A549 (cell line): ENCODE measurements at regions not wholly inside any gene's neighbourhood (a gene's known extent, or its start where the extent isn't known, plus 50 kb on each side); places are given as distances from the start of the nearest gene placed in this dataset.

ENCODE experiments used
- KDM1A ChIP-seq: fragments of 200-600 bp; sonication (generic); IDR thresholded peaks from 2 replicates; pipeline ENCODE4 v1.6.1; 2016; ENCODE audit warnings: low read depth, mild to moderate bottlenecking
- PHF8 ChIP-seq: fragments of 200-600 bp; sonication (generic); IDR thresholded peaks from 2 replicates; pipeline ENCODE4 v1.6.1; 2016; ENCODE audit warnings: low read depth, mild to moderate bottlenecking, antibody characterized with exemption, moderate library complexity, borderline replicate concordance
- POLR2A ChIP-seq: IDR thresholded peaks from 2 replicates; pipeline ENCODE4 v1.6.1; 2012; ENCODE audit warnings: mild to moderate bottlenecking, low read length
- POLR2AphosphoS2 ChIP-seq: conservative IDR thresholded peaks from 2 replicates; pipeline ENCODE4 v1.6.1; 2012; ENCODE audit warnings: low read length, improper control_type of control experiment, inconsistent platforms

DNA sequence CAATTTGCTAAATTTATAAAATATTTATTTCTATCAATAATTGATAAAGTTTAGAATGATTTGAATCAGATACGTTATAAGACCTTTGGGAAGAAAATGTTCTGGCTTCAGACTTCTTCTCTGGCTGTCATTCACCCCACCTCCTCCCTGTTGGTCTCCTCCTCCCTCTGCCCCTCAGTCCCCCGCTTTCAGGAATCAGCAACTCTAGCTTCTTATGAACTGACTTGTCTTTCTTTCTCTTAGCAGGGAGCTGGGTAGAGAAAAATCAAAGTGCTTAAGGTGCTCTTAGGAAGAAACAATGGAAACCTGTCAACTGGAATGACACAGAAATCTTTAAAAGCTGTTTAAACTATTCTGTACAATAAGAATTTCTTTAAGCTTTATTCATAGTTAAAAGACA is 71.3 kb upstream of the ETV3 start:
- TF ChIP-seq POLR2AphosphoS2 (no peak), KDM1A (no peak), POLR2A (no peak), PHF8 (no peak)
